Gastrocnemius medialis (tissue), 4 donors: ENCODE measurements at regions not wholly inside any gene's neighbourhood (a gene's known extent, or its start where the extent isn't known, plus 50 kb on each side); places are given as distances from the start of the nearest gene placed in this dataset.

Source experiments
- CTCF ChIP-seq, 5 experiments: fragments of 450-650 bp in 3 of 5; fragments of 200-600 bp in 2 of 5; sonication (generic) in 2 of 5; IDR thresholded peaks in 4 of 5; conservative IDR thresholded peaks in 1 of 5; 1 replicate in 4 of 5; 2 replicates in 1 of 5; pipeline ENCODE4 v1.5.1; 2016 to 2019; ENCODE audit warnings: antibody characterized with exemption in 5 of 5, mild to moderate bottlenecking in 3 of 5, moderate library complexity in 3 of 5
- POLR2A ChIP-seq, 2 donors: fragments of 450-650 bp; IDR thresholded peaks; one replicate each; pipeline ENCODE4 v1.6.1; 2017; ENCODE audit warnings: antibody characterized with exemption in 2 of 2, mild to moderate bottlenecking in 2 of 2, moderate library complexity in 2 of 2

GRCh38 chr7:26547156-26547555 is 255.5 kb downstream of the SNX10 start:
- TF ChIP-seq CTCF (IDR thresholded peaks at IDR 0.05 in 4 of 5, conservative IDR thresholded peaks at IDR 0.05 in 1 of 5) = no peak
- no peak for TF ChIP-seq POLR2A (IDR thresholded peaks at IDR 0.05)
